Gastroesophageal sphincter (tissue), 4 donors: ENCODE measurements at regions not wholly inside any gene's neighbourhood (a gene's known extent, or its start where the extent isn't known, plus 50 kb on each side); places are given as distances from the start of the nearest gene placed in this dataset.

ENCODE experiments used
- ATAC-seq: fragments of 150-250 bp; one replicate; pipeline ENCODE4 v1.9.1; 2016; ENCODE audit warnings: mild to moderate bottlenecking, moderate library complexity
- H3K27ac ChIP-seq, 4 donors: fragments of 200-600 bp; sonication (generic) in 3 of 4; 1 replicate in 3 of 4; 2 replicates in 1 of 4; pipeline ENCODE4 v1.5.1; 2016 to 2019
- H3K27me3 ChIP-seq: fragments of 200-600 bp; sonication (generic); one replicate; pipeline ENCODE4 v1.5.1; 2019
- H3K36me3 ChIP-seq, 2 donors: fragments of 200-600 bp; sonication (generic); one replicate each; pipeline ENCODE4 v1.5.1; 2019; ENCODE audit warnings: control low read depth in 1 of 2
- H3K4me1 ChIP-seq, 3 donors: fragments of 200-600 bp; sonication (generic); 1 replicate in 2 of 3; 2 replicates in 1 of 3; pipeline ENCODE4 v1.5.1; 2016 to 2019; ENCODE audit warnings: control low read depth in 2 of 3
- H3K4me3 ChIP-seq, 2 donors: fragments of 200-600 bp; sonication (generic); one replicate each; pipeline ENCODE4 v1.5.1; 2019; ENCODE audit warnings: mild to moderate bottlenecking in 1 of 2, moderate library complexity in 1 of 2
- H3K9me3 ChIP-seq, 3 donors: fragments of 200-600 bp; sonication (generic); one replicate each; pipeline ENCODE4 v1.5.1; 2017 to 2019; ENCODE audit warnings: control low read depth in 2 of 3
- EP300 ChIP-seq: sonication (generic); formaldehyde crosslinking; IDR thresholded peaks from one replicate; pipeline ENCODE4 v1.6.1; 2017; ENCODE audit warnings: antibody characterized with exemption, mild to moderate bottlenecking
- POLR2A ChIP-seq, 2 donors: fragments of 450-650 bp; IDR thresholded peaks; one replicate each; pipeline ENCODE4 v1.6.1; 2017; ENCODE audit warnings: antibody characterized with exemption in 2 of 2, mild to moderate bottlenecking in 2 of 2, moderate library complexity in 1 of 2
- POLR2AphosphoS5 ChIP-seq: sonication (generic); formaldehyde crosslinking; IDR thresholded peaks from one replicate; pipeline ENCODE4 v1.6.1; 2017; ENCODE audit warnings: antibody characterized with exemption
- WGBS, 2 donors: methylation state at CpG; one replicate each; pipeline ENCODE4 v1.1.5; 2018; ENCODE audit warnings: low coverage in 1 of 2; 5-methylcytosine and 5-hydroxymethylcytosine counted together
- TF ChIP-seq, protein P1 (sequence below), 4 experiments: fragments of 200-600 bp in 2 of 4; fragments of 450-650 bp in 2 of 4; sonication (generic) in 1 of 4; IDR thresholded peaks; one replicate each; pipeline ENCODE4 v1.5.1; 2017 to 2019; ENCODE audit warnings: antibody characterized with exemption in 4 of 4, mild to moderate bottlenecking in 2 of 4, moderate library complexity in 2 of 4

GRCh38 chrX:4528247-4528646 is 814.8 kb upstream of the PRKX start:
- no peak overlapping the region for H3K4me3 ChIP-seq
- TF ChIP-seq EP300 (no peak), POLR2AphosphoS5 (no peak), POLR2A (IDR thresholded peaks at IDR 0.05) (no peak)
- TF ChIP-seq, protein P1, sequence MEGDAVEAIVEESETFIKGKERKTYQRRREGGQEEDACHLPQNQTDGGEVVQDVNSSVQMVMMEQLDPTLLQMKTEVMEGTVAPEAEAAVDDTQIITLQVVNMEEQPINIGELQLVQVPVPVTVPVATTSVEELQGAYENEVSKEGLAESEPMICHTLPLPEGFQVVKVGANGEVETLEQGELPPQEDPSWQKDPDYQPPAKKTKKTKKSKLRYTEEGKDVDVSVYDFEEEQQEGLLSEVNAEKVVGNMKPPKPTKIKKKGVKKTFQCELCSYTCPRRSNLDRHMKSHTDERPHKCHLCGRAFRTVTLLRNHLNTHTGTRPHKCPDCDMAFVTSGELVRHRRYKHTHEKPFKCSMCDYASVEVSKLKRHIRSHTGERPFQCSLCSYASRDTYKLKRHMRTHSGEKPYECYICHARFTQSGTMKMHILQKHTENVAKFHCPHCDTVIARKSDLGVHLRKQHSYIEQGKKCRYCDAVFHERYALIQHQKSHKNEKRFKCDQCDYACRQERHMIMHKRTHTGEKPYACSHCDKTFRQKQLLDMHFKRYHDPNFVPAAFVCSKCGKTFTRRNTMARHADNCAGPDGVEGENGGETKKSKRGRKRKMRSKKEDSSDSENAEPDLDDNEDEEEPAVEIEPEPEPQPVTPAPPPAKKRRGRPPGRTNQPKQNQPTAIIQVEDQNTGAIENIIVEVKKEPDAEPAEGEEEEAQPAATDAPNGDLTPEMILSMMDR (IDR thresholded peaks at IDR 0.05) = no peak
- no peaks in the 10 kb centered on the region for H3K4me1 ChIP-seq
- 64 to 70% methylated on average over 1 of the region's 1 CpG for WGBS, 2 donors
- H3K36me3 ChIP-seq = no peaks in the 10 kb centered on the region
- no peaks in the 10 kb centered on the region for H3K27me3 ChIP-seq
- no peak for ATAC-seq
- H3K27ac ChIP-seq = no peak overlapping the region
- H3K9me3 ChIP-seq = no peaks in the 10 kb centered on the region

DNA sequence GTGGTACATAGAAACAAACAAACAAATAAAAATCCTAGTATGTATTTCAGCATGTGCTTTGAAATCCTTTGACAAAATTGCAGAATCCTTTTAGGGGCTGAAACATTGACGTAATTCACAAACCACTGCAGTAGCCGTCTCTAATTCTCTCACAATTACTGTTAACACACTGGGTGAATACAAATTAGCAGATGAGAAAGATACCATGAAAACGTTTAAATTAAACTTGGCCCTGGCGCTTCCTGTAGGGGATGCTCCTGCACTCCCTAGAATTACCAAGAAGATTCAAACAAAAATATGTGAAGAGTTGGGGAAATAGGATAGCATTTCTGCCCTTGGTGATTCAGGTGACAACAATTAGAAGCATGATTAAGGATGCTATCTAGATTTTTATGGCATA is 772.5 kb upstream of the PRKX start:
- WGBS, 2 donors = 52% methylated on average over 3 to 4 of the region's 4 CpGs
- TF ChIP-seq, protein P1 (IDR thresholded peaks at IDR 0.05) = no peak
- no peaks in the 10 kb centered on the region for H3K4me1 ChIP-seq

DNA sequence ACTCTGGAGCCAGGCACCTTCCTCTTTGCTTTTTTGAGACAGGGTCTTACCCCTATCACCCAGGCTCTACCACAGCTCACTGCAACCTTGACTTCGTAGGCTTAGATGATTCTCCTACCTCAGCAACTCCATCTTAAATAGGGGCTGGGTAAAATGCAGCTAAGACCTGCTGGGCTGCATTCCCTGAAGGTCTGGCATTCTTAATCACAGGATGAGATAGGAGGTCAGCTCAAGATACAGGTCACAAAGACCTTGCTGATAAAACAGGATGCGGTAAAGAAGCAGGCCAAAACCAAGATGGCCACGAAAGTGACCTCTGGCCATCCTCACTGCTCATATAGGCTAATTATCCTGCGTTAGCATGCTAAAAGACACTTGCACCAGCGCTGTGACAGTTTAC is 770.8 kb upstream of the PRKX start:
- Histone ChIP-seq H3K27me3 (no peaks in the 10 kb centered on the region), H3K4me3 (no peak overlapping the region), H3K9me3 (no peaks in the 10 kb centered on the region), H3K27ac (no peak overlapping the region), H3K36me3 (no peaks in the 10 kb centered on the region), H3K4me1 (no peaks in the 10 kb centered on the region)
- WGBS, 2 donors = 20 to 57% methylated on average over 1 to 5 of the region's 5 CpGs
- no peak for TF ChIP-seq POLR2AphosphoS5
- ATAC-seq = no peak

More for the DNA sequence above, 772.5 kb upstream of the PRKX start:
- no peaks in the 10 kb centered on the region for H3K36me3 ChIP-seq
- no peak for ATAC-seq
- no peaks in the 10 kb centered on the region for H3K9me3 ChIP-seq
- H3K4me3 ChIP-seq = no peak overlapping the region
- no peak overlapping the region for H3K27ac ChIP-seq
- H3K27me3 ChIP-seq = no peaks in the 10 kb centered on the region

DNA sequence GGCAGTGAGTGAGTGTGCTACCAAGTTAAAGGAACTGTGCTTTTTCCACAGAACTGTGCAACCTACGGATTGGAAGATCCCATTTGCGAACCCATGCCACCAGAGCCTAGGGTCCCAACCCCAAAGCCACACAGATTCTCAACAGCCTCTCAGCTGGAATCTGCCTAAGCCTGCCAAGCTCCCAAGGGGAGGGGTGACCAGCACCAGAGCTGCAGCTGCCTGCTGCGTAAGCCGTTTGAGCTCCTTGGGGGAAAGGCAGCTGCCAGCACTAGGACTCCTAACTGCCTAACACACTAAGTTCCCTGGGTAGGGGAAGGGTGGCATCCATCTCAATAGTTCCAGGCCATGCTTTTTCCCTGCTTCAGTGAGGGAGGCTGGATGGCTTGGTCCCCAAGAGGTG is 738.1 kb upstream of the PRKX start:
- WGBS, 2 donors = no CpG with 5 or more reads among the region's 4 CpGs
- H3K9me3 ChIP-seq = no peaks in the 10 kb centered on the region
- H3K4me3 ChIP-seq = no peak overlapping the region
- H3K27ac ChIP-seq = no peak overlapping the region
- H3K27me3 ChIP-seq = no peaks in the 10 kb centered on the region
- no peaks in the 10 kb centered on the region for H3K36me3 ChIP-seq
- no peaks in the 10 kb centered on the region for H3K4me1 ChIP-seq
- ATAC-seq = no peak
- no peak for TF ChIP-seq EP300

- ATAC-seq = no peak
- no peak for TF ChIP-seq POLR2A (IDR thresholded peaks at IDR 0.05)
- TF ChIP-seq, protein P1 (IDR thresholded peaks at IDR 0.05) = no peak
- no peak for TF ChIP-seq POLR2AphosphoS5
- no peak for TF ChIP-seq EP300
- no peaks in the 10 kb centered on the region for H3K27me3 ChIP-seq
- no peaks in the 10 kb centered on the region for H3K36me3 ChIP-seq
- no peak overlapping the region for H3K4me3 ChIP-seq
- whole genome bisulfite sequencing, 2 donors = 64 to 93% methylated on average over 2 of the region's 2 CpGs
- H3K9me3 ChIP-seq = no peaks in the 10 kb centered on the region
- no peak overlapping the region for H3K27ac ChIP-seq
- H3K4me1 ChIP-seq = no peaks in the 10 kb centered on the region
Measured at GRCh38 chrX:4450177-4450576, 736.7 kb upstream of the PRKX start.

DNA sequence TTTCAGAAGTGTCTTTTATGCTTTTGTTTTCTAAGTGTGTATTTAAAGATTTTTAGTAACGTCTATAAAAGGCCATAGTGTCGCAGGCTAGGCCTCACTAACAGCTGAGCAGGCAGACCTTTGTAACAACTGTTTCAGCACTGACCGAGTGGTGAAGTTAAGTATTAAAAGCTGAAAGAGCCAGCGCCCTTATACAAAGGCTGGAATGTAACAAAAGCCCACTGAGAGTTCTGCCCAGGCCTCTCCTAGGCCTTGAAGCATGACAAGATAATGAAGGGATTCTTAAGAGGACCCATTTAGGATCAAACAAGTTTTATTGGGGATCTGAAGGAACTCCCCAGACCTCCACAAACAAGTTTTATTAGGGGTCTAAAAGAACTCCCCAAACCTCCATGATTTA is 722.5 kb upstream of the PRKX start:
- H3K36me3 ChIP-seq = no peaks in the 10 kb centered on the region
- H3K4me3 ChIP-seq = no peak overlapping the region
- ATAC-seq = no peak
- no peaks in the 10 kb centered on the region for H3K27me3 ChIP-seq
- WGBS, 2 donors = 83% methylated on average over 2 of the region's 4 CpGs; no CpG with 5 or more reads in 1 of the 2 donors
- no peaks in the 10 kb centered on the region for H3K4me1 ChIP-seq
- H3K27ac ChIP-seq = no peak overlapping the region
- no peaks in the 10 kb centered on the region for H3K9me3 ChIP-seq
- TF ChIP-seq POLR2A (IDR thresholded peaks at IDR 0.05) (no peak), EP300 (no peak), POLR2AphosphoS5 (no peak)
- TF ChIP-seq, protein P1 (IDR thresholded peaks at IDR 0.05) = no peak
